Stomach smooth muscle (tissue), 2 donors: ENCODE measurements at regions not wholly inside any gene's neighbourhood (a gene's known extent, or its start where the extent isn't known, plus 50 kb on each side); places are given as distances from the start of the nearest gene placed in this dataset.
"Not testable (repeated sequence)": the region's sequence is repeated elsewhere in the genome, so short reads cannot be mapped to it uniquely, and the experiment has no call there.

ENCODE experiments used
- H3K27ac ChIP-seq: one replicate; pipeline ENCODE4 v1.7.0; 2013; ENCODE audit warnings: mild to moderate bottlenecking, low read length, inconsistent platforms
- H3K27me3 ChIP-seq, 2 donors: one replicate each; pipeline ENCODE4 v1.7.0; 2013; ENCODE audit warnings: low read length in 2 of 2; ENCODE audit not compliant: insufficient read depth in 2 of 2, control insufficient read depth in 1 of 2
- H3K36me3 ChIP-seq, 2 donors: one replicate each; pipeline ENCODE4 v1.7.0; 2013; ENCODE audit warnings: low read length in 2 of 2; ENCODE audit not compliant: control insufficient read depth in 2 of 2, insufficient read depth in 2 of 2
- H3K4me1 ChIP-seq: one replicate; pipeline ENCODE4 v1.7.0; 2013; ENCODE audit warnings: low read length; ENCODE audit not compliant: control insufficient read depth, insufficient read depth
- H3K4me3 ChIP-seq, 2 donors: one replicate each; pipeline ENCODE4 v1.7.0; 2013; ENCODE audit warnings: low read length in 2 of 2
- H3K9ac ChIP-seq, 2 donors: one replicate each; pipeline ENCODE4 v1.7.0; 2013; ENCODE audit warnings: low read length in 2 of 2, mild to moderate bottlenecking in 1 of 2
- H3K9me3 ChIP-seq, 2 donors: one replicate each; pipeline ENCODE4 v1.7.0; 2013; ENCODE audit warnings: low read length in 2 of 2; ENCODE audit not compliant: control insufficient read depth in 2 of 2
- donor health status: healthy.
- donor health status: Pancreatic carcinoma.

DNA sequence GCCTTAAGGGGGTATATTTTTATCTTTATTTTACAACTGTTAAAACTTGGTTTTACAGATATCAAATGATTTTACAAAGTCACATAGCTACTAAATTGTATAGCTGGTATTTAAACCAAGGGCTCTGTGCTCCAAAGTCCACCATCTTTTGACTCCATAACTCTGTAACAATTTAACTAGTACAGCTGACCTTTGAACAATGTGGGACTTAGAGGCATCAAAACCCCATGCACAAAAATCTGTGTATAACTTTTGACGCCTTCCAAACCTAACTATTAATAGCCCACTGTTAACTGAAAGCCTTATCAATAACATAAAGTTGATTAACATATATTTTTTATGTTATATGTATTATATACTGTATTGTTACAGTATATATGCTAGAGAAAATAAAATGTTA is 874.3 kb downstream of the KCNA4 start:
- not testable (repeated sequence) for H3K4me3 ChIP-seq, H3K9me3 ChIP-seq, H3K9ac ChIP-seq, H3K4me1 ChIP-seq, H3K36me3 ChIP-seq, H3K27ac ChIP-seq, H3K27me3 ChIP-seq

DNA sequence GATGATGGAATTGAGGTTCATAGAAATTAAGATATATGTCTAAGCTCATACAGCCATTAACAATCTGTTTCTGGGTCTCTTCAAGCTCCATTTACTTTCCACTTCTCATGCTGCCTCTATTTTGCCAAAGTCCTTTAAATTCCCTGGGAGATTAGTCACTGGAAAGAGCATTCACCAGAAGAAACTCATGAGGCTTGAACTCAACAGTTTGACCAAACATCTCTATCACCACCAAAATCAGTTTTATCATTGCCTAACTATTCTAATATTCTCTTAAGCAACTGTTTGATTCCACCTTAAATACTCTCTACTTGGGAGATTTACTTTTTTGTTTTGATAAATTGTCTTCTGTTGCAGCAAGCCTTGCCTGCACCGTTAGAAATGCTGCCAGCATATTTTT is 881.3 kb downstream of the KCNA4 start:
- no peaks in the 10 kb centered on the region for H3K27me3 ChIP-seq
- no peak overlapping the region for H3K9ac ChIP-seq
- H3K36me3 ChIP-seq = no peaks in the 10 kb centered on the region
- H3K4me1 ChIP-seq = no peaks in the 10 kb centered on the region
- H3K9me3 ChIP-seq = no peaks in the 10 kb centered on the region
- no peak overlapping the region for H3K27ac ChIP-seq
- no peak overlapping the region for H3K4me3 ChIP-seq

DNA sequence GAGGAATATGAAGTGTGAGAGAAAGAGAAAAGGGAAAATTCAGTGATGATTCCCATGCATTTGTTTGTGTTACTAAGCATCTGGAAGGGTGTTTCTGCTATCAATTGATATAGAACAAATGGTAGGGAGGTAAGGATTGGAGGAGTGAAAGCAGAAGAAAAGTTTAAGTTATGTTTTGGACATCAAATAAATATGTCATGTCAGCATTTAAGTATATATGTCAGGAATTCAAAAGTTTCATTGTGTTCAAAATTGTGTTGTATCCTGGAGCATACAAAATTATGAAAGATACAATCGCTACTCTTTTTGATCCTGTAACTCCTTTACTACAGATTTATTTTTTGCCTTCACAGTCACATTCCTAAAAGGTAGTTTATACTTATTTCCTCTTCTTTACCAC is 885.8 kb downstream of the KCNA4 start:
- H3K9ac ChIP-seq = no peak overlapping the region
- no peak overlapping the region for H3K4me3 ChIP-seq
- no peaks in the 10 kb centered on the region for H3K27me3 ChIP-seq

DNA sequence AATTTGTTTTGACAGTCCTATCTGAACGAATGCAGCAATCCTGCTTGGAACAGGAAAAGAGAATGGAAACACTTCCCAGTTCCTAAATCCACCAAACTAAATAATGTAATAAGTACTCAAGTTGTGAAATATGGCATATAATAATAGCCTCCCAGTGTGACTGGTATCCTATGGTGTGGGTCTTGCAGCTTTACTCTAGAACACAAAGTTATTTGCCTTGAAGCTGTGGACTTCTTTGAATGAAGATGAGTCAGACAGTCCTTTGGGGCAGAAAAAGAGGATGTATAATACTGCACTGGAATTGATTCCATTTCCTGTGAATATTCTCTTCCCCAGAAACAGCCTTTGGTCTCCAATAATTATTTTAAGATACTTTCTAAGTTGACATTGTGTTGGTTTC is 887.0 kb downstream of the KCNA4 start:
- H3K36me3 ChIP-seq = no peaks in the 10 kb centered on the region
- H3K4me3 ChIP-seq = no peak overlapping the region
- no peaks in the 10 kb centered on the region for H3K9me3 ChIP-seq
- H3K27ac ChIP-seq = no peak overlapping the region
- H3K27me3 ChIP-seq = no peaks in the 10 kb centered on the region
- H3K9ac ChIP-seq = no peak overlapping the region
- H3K4me1 ChIP-seq = no peaks in the 10 kb centered on the region

More for the DNA sequence above, 885.8 kb downstream of the KCNA4 start:
- H3K9me3 ChIP-seq = no peaks in the 10 kb centered on the region
- no peaks in the 10 kb centered on the region for H3K36me3 ChIP-seq
- H3K27ac ChIP-seq = no peak overlapping the region
- H3K4me1 ChIP-seq = no peaks in the 10 kb centered on the region

DNA sequence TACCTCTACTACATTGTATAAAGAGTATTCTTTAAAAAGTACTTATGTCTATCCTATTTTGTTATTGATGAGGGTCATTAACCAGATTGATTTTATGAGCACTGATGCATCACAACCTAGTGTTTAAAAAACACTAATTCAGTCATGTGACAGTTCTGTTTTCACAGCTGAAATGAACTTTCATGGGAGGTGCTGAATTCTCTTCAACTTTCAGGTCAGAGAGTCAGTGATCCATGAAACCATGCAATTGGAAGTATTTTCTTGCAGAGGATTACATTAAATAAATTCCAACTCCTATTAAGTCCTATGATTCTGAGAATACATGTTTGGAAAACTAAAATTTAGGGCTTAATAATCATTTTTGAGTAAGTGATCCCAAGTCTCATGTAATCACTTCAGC is 889.4 kb downstream of the KCNA4 start:
- Histone ChIP-seq H3K9me3 (no peaks in the 10 kb centered on the region), H3K9ac (no peak overlapping the region), H3K4me1 (no peaks in the 10 kb centered on the region), H3K27me3 (no peaks in the 10 kb centered on the region), H3K4me3 (no peak overlapping the region), H3K36me3 (no peaks in the 10 kb centered on the region), H3K27ac (no peak overlapping the region)

DNA sequence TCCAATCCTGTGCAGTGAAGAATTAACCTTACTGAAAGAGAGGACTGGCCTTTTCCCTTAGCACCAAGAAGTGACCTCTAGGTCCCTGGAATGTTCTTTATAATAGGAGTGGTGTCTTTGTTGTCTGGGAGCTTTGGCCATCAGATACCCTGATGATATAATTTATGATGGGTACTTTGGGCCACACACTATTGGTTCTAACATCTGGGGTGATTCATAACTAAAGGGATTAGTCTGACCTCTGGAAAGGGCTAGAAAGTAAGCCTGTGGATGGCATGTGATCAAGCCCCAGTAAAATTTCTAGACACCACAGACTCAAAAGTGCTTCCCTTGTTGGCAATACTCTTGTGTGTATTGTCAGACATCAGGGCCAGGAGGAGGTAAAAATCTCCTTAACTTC is 891.2 kb downstream of the KCNA4 start:
- no peak overlapping the region for H3K9ac ChIP-seq
- H3K36me3 ChIP-seq = no peaks in the 10 kb centered on the region
- H3K27ac ChIP-seq = no peak overlapping the region
- no peak overlapping the region for H3K4me3 ChIP-seq
- no peaks in the 10 kb centered on the region for H3K27me3 ChIP-seq
- H3K4me1 ChIP-seq = no peaks in the 10 kb centered on the region
- no peaks in the 10 kb centered on the region for H3K9me3 ChIP-seq

DNA sequence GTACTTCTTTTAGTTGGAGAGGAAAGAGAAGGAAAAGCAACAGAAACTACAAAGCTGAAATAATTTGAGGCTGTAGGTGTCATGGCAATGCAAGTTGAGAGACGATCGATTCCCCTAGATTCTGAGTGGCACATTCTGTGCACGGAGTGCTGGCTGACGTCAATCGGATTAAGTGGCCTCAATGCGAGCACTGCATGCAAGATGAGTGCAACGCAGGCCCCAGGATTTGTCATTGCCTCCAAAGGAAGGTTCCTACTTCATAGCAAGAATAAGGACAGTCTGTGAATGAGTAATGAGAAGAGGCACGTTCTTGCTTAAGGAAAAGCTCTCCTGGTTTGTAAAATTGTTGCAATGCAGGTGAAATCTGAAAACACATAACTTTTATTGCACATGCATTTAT is 892.4 kb downstream of the KCNA4 start:
- Histone ChIP-seq H3K4me1 (no peaks in the 10 kb centered on the region), H3K27ac (no peak overlapping the region), H3K9me3 (no peaks in the 10 kb centered on the region), H3K9ac (no peak overlapping the region), H3K27me3 (no peaks in the 10 kb centered on the region), H3K36me3 (no peaks in the 10 kb centered on the region), H3K4me3 (no peak overlapping the region)

DNA sequence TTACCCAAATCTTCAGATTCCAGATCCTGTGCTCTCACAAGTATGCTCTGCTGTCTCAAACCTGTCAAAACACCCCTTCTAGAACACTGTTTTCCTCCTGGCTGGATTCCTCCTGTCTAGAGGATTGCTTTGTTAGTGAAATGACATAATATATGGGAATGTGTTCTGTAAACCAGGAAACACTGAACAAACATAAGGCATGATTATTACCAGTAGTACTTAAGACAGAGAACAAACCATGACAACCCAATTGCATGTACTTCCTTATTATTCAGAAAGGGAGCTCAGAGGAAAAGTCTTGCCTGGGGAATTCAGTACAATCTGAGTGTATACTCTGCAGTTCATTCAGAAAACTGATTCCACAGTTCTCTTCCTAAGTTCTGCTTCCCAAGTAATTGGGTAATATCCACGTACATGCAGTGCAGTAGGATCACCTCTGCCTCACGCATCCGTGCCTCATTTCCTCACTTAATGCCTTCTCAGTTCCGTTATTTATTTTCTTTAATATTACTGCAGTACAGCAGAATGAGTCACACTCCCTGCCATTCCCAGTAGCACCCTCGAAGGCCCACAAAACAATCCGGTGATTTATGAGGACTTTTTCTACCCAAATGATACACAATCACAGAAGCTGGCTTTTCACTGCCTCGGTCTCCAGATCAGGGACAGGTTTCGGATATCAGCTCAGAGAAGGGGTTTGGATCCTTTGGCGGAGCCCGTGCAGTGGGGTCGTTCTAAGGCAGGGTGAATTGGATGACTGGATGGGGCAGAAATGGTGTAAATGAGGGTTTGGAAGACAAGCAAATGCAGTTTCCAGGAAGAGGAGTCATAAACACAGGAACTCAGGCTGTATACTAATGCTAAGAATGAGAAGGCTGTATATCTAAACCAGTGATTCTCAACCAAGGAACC is 896.9 kb downstream of the KCNA4 start:
- no peak overlapping the region for H3K27ac ChIP-seq
- H3K4me3 ChIP-seq = no peak overlapping the region
- H3K36me3 ChIP-seq = no peaks in the 10 kb centered on the region
- H3K9ac ChIP-seq = no peak overlapping the region
- H3K27me3 ChIP-seq = no peaks in the 10 kb centered on the region
- H3K4me1 ChIP-seq = no peaks in the 10 kb centered on the region
- H3K9me3 ChIP-seq = no peaks in the 10 kb centered on the region

DNA sequence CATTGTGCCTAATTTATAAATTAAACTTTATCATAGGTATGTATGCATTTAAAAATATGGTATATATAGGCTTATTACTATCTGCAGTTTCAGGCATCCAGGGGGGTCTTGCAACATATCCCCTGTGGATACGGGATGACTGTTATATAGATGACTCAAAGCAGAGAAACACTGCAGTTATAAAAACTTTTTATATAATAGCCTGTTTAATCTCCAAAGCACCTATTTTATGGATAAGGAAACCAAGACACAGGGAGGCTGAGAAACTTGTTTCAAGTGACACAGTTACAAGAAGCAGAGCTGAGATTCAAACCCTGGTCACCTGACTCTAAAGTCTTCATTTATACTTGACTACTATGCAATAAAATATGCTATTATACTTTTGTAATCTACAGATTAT is 897.7 kb downstream of the KCNA4 start:
- no peaks in the 10 kb centered on the region for H3K27me3 ChIP-seq
- H3K36me3 ChIP-seq = no peaks in the 10 kb centered on the region
- H3K4me3 ChIP-seq = no peak overlapping the region
- H3K4me1 ChIP-seq = no peaks in the 10 kb centered on the region
- no peaks in the 10 kb centered on the region for H3K9me3 ChIP-seq
- no peak overlapping the region for H3K9ac ChIP-seq
- no peak overlapping the region for H3K27ac ChIP-seq

DNA sequence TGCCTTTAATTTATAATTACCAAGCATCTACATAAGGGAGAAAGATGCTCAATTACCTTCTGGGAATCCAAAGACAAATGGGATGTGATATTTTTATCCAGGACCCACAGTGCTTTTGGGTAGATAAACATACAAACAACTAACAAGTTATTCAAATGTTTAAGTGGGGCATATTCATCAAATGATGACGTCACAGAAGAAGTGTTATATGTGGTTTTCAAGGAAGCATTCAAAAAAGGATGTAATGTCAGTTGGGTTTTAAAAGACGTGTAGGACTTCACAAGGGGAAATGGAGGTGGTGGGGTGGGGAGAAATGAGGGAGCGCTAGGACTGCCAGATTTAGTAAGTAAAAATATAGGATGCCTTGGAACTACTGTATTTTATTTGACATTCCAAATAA is 915.9 kb downstream of the KCNA4 start:
- no peak overlapping the region for H3K27ac ChIP-seq
- H3K4me3 ChIP-seq = no peak overlapping the region
- no peaks in the 10 kb centered on the region for H3K27me3 ChIP-seq
- H3K9ac ChIP-seq = no peak overlapping the region
- no peaks in the 10 kb centered on the region for H3K9me3 ChIP-seq
- no peaks in the 10 kb centered on the region for H3K4me1 ChIP-seq
- no peaks in the 10 kb centered on the region for H3K36me3 ChIP-seq

DNA sequence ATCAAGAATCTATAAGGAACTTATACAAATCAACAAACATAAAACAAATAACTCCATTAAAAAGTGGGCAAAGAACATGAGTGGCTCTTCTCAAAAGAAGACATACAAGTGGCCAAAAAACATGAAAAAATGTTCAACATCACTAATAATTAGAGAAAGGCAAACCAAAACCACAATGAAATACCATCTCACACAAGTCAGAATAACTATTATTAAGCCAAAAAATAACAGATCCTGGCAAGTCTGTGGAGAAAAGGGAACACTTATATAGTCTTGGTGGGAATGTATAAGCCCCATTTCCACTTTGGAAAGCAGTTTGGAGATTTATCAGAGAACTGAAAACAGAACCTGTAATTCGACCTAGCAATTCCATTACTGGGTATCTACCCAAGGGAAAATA is 921.0 kb downstream of the KCNA4 start:
- no peaks in the 10 kb centered on the region for H3K36me3 ChIP-seq
- H3K27me3 ChIP-seq = no peaks in the 10 kb centered on the region
- no peaks in the 10 kb centered on the region for H3K4me1 ChIP-seq
- H3K9ac ChIP-seq = no peak overlapping the region
- no peaks in the 10 kb centered on the region for H3K9me3 ChIP-seq
- H3K4me3 ChIP-seq = no peak overlapping the region
- no peak overlapping the region for H3K27ac ChIP-seq
